SU-DHL-6 (cell line): ENCODE measurements at regions not wholly inside any gene's neighbourhood (a gene's known extent, or its start where the extent isn't known, plus 50 kb on each side); places are given as distances from the start of the nearest gene placed in this dataset.

Source experiments
- EZH2phosphoT487 ChIP-seq: fragments of 200-600 bp; sonication (generic), shearing (Covaris generic); conservative IDR thresholded peaks from 2 replicates; pipeline ENCODE4 v1.6.1; 2018; ENCODE audit warnings: mild to moderate bottlenecking, antibody characterized with exemption, low read length, moderate library complexity, mixed read lengths
- TF ChIP-seq, protein P1 (sequence below): fragments of 200-600 bp; sonication (generic); IDR thresholded peaks from one replicate; pipeline ENCODE4 v1.5.1; 2017; ENCODE audit warnings: antibody characterized with exemption, mild to moderate bottlenecking, low read length, moderate library complexity; ENCODE audit not compliant: insufficient read depth, poor library complexity, severe bottlenecking

DNA sequence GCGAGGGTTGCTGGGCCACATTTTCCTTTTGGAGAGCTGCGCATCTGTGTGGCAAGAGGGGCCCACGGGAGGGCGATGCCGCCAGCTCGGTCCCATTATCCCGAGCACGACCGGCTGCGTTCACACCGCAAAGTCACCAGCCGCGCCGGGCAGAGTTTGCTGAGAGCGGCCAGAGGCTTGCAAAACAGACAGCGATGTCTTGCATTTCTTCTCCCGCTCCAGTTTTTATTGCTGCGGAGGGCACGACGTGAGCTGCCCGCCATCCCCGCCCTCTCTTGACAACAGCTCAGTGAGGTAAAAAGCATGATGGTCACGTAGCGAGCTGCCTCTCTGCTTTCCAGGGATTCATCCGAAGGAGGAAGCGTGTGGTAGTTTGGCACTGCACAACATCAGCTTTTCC, 102.1 kb upstream of the TENM3 start:
- TF ChIP-seq, protein P1, sequence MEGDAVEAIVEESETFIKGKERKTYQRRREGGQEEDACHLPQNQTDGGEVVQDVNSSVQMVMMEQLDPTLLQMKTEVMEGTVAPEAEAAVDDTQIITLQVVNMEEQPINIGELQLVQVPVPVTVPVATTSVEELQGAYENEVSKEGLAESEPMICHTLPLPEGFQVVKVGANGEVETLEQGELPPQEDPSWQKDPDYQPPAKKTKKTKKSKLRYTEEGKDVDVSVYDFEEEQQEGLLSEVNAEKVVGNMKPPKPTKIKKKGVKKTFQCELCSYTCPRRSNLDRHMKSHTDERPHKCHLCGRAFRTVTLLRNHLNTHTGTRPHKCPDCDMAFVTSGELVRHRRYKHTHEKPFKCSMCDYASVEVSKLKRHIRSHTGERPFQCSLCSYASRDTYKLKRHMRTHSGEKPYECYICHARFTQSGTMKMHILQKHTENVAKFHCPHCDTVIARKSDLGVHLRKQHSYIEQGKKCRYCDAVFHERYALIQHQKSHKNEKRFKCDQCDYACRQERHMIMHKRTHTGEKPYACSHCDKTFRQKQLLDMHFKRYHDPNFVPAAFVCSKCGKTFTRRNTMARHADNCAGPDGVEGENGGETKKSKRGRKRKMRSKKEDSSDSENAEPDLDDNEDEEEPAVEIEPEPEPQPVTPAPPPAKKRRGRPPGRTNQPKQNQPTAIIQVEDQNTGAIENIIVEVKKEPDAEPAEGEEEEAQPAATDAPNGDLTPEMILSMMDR, result no peak
- TF ChIP-seq EZH2phosphoT487, result no peak
